Dermis blood vessel endothelial cell (primary cell): ENCODE measurements at regions not wholly inside any gene's neighbourhood (a gene's known extent, or its start where the extent isn't known, plus 50 kb on each side); places are given as distances from the start of the nearest gene placed in this dataset.
"Not testable (repeated sequence)": the region's sequence is repeated elsewhere in the genome, so short reads cannot be mapped to it uniquely, and the experiment has no call there.

Source experiments
- DNase-seq: peaks from one replicate; pipeline ENCODE4 v3.0.0; 2010

GRCh38 chr6:119418084-119418483, 68.5 kb upstream of the MAN1A1 start:
- not testable (repeated sequence) for DNase-seq

GRCh38 chr6:119407156-119407555, 57.6 kb upstream of the MAN1A1 start:
- no peak for DNase-seq

- not testable (repeated sequence) for DNase-seq
Observed at GRCh38 chr6:119405114-119405513, 55.6 kb upstream of the MAN1A1 start.
